ENCODE measurements at regions not wholly inside any gene's neighbourhood (a gene's known extent, or its start where the extent isn't known, plus 50 kb on each side); places are given as distances from the start of the nearest gene placed in this dataset.

DNA sequence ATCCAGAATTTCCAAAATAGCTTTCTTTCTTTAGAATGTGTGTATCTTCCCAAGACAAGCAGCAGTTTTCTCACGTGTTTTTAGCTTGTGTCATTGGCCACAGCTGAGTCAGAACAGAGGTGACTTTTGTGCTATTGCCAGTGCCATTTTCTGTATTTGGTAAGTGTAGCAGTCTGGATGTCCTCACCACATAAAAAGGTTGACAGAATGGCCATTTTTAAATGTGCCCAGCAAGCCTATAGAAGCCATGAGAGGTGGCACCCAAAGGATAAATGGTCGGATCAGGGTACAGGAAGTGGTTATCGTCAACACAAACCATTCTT, 269.5 kb upstream of the HSF2 start:
- TF ChIP-seq BRCA1 (IDR thresholded peaks at IDR 0.05; ENCODE audit: low read depth, low read length) (no peak), POLR2AphosphoS5 (IDR thresholded peaks at IDR 0.05; ENCODE audit: low read length) (no peak), CTCF (IDR thresholded peaks at IDR 0.05 in 2 of 3, conservative IDR thresholded peaks at IDR 0.05 in 1 of 3; ENCODE audit: control insufficient read depth in 2 of 3, extremely low read depth in 1 of 3, insufficient read depth in 1 of 3, low read depth in 3 of 3, low read length in 3 of 3) (no peak), USF1 (IDR thresholded peaks at IDR 0.05; ENCODE audit: borderline replicate concordance, extremely low read length, insufficient read depth, low read depth, low read length) (no peak), ZBED1 (IDR thresholded peaks at IDR 0.05; ENCODE audit: borderline replicate concordance) (no peak), NKRF (conservative IDR thresholded peaks at IDR 0.05) (no peak), HCFC1 (IDR thresholded peaks at IDR 0.05; ENCODE audit: low read length) (no peak), CREM (IDR thresholded peaks at IDR 0.05; ENCODE audit: low read depth) (no peak), HDGF (IDR thresholded peaks at IDR 0.05) (no peak), ATF7 (IDR thresholded peaks at IDR 0.05; ENCODE audit: low read depth) (no peak)

All from GM12878 (cell line).